HCT116 (cell line): ENCODE measurements at regions not wholly inside any gene's neighbourhood (a gene's known extent, or its start where the extent isn't known, plus 50 kb on each side); places are given as distances from the start of the nearest gene placed in this dataset.

Experiments used
- ATAC-seq: fragments of 200-7000 bp; cut with Tn5 transposase; 2 replicates; pipeline ENCODE4 v1.9.1; 2020; ENCODE audit warnings: mild to moderate bottlenecking, moderate library complexity
- BruUV-seq: library from RNA; stranded (reverse); fragments of 400-500 nt; replicated peaks from 2 replicates; lab custom pipeline; 2021; lab: Mats Ljungman, UMichigan
- CTCF ChIA-PET: fragments of 300-600 bp; sonication (Branson Sonifier 250); formaldehyde crosslinking; loops from one replicate; lab custom pipeline; 2021; ENCODE audit warnings: antibody characterized with exemption; lab: Charles Lee
- POLR2A ChIA-PET: fragments of 300-600, 350-600 bp; sonication (Branson Sonifier 250); formaldehyde crosslinking; loops from one replicate; lab custom pipeline; 2021; ENCODE audit warnings: antibody characterized with exemption; lab: Charles Lee
- RAD21 ChIA-PET, 2 experiments: fragments of 300-600 bp; sonication (Branson Sonifier 250); formaldehyde crosslinking; loops; one replicate each; lab custom pipeline; 2023; ENCODE audit warnings: low total read pairs in 2 of 2; ENCODE audit not compliant: uncharacterized antibody in 2 of 2, unreplicated experiment in 2 of 2, low non-redundant PET in 1 of 2; lab: Charles Lee
- DNase-seq: peaks from one replicate; pipeline ENCODE4 v3.0.0-alpha.2; 2010; ENCODE audit warnings: low read depth, low spot score
- H2AFZ ChIP-seq: fragments of 200-600 bp; shearing (Covaris generic), sonication (generic); 2 replicates; pipeline ENCODE4 v1.6.1; 2017; ENCODE audit warnings: low read depth, mixed run types, mixed read lengths, antibody characterized with exemption, low read length; ENCODE audit not compliant: poor library complexity, severe bottlenecking
- H3K27ac ChIP-seq: 2 replicates; pipeline ENCODE4 v1.5.1; 2012; ENCODE audit warnings: low read depth, low read length
- H3K27me3 ChIP-seq: fragments of 200-600 bp; sonication (generic); 2 replicates; pipeline ENCODE4 v1.6.1; 2016; ENCODE audit warnings: mixed run types, low read length, mixed read lengths; ENCODE audit not compliant: insufficient read depth
- H3K36me3 ChIP-seq, 2 experiments: fragments of 200-500 bp in 1 of 2; fragments of 200-600 bp in 1 of 2; sonication (Bioruptor generic) in 1 of 2; sonication (generic) in 1 of 2; 2 replicates each; pipeline versions ENCODE4 v1.5.1 to v1.6.1; 2014 to 2016; ENCODE audit warnings: low read length in 2 of 2, inconsistent platforms in 1 of 2, mixed read lengths in 1 of 2, mixed run types in 1 of 2; ENCODE audit not compliant: insufficient read depth in 2 of 2, control insufficient read depth in 1 of 2
- H3K4me1 ChIP-seq, 2 experiments: fragments of 200-600 bp in 1 of 2; sonication (generic) in 1 of 2; 2 replicates each; pipeline versions ENCODE4 v1.5.1 to v1.6.1; 2012 to 2017; ENCODE audit warnings: low read length in 2 of 2, inconsistent platforms in 1 of 2, mild to moderate bottlenecking in 1 of 2, mixed read lengths in 1 of 2, mixed run types in 1 of 2, moderate library complexity in 1 of 2; ENCODE audit not compliant: insufficient read depth in 2 of 2, control insufficient read depth in 1 of 2
- H3K4me2 ChIP-seq: fragments of 200-600 bp; sonication (generic); 2 replicates; pipeline ENCODE4 v1.6.1; 2017; ENCODE audit warnings: mixed run types, low read length, mixed read lengths
- H3K4me3 ChIP-seq, 2 experiments: fragments of 200-600 bp in 1 of 2; sonication (generic) in 1 of 2; replicated peaks in 1 of 2; 2 replicates each; pipeline ENCODE4 v1.5.1; 2011 to 2016; ENCODE audit warnings: low read length in 2 of 2, control low read depth in 1 of 2, low read depth in 1 of 2, mild to moderate bottlenecking in 1 of 2, mixed read lengths in 1 of 2, mixed run types in 1 of 2
- H3K79me2 ChIP-seq: fragments of 200-600 bp; sonication (generic); 2 replicates; pipeline ENCODE4 v1.6.1; 2017; ENCODE audit warnings: mild to moderate bottlenecking, mixed run types, low read length, moderate library complexity, mixed read lengths; ENCODE audit not compliant: insufficient read depth
- H3K9ac ChIP-seq: fragments of 200-600 bp; sonication (generic); 2 replicates; pipeline ENCODE4 v1.6.1; 2016; ENCODE audit warnings: low read length, mixed read lengths
- H3K9me2 ChIP-seq: fragments of 200-600 bp; sonication (generic), shearing (Covaris generic); 2 replicates; pipeline ENCODE4 v1.6.1; 2017; ENCODE audit warnings: mixed run types, mild to moderate bottlenecking, moderate library complexity; ENCODE audit not compliant: insufficient read depth
- H3K9me3 ChIP-seq, 2 experiments: fragments of 200-500 bp in 1 of 2; fragments of 200-600 bp in 1 of 2; sonication (Bioruptor generic) in 1 of 2; sonication (generic) in 1 of 2; 2 replicates each; pipeline ENCODE4 v1.6.1; 2014 to 2017; ENCODE audit warnings: low read length in 2 of 2, mixed read lengths in 2 of 2, inconsistent platforms in 1 of 2, low read depth in 1 of 2, mild to moderate bottlenecking in 1 of 2, mixed run types in 1 of 2, moderate library complexity in 1 of 2; ENCODE audit not compliant: control insufficient read depth in 1 of 2, insufficient read depth in 1 of 2
- H4K20me1 ChIP-seq: fragments of 200-600 bp; sonication (generic), shearing (Covaris generic); 2 replicates; pipeline ENCODE4 v1.6.1; 2017; ENCODE audit warnings: mixed run types, mild to moderate bottlenecking, moderate library complexity; ENCODE audit not compliant: insufficient read depth
- CBX3 ChIP-seq: IDR thresholded peaks from 2 replicates; pipeline ENCODE4 v1.6.1; 2012; ENCODE audit warnings: low read depth
- EGR1 ChIP-seq: IDR thresholded peaks from 2 replicates; pipeline ENCODE4 v1.6.1; 2012; ENCODE audit warnings: low read depth
- ELF1 ChIP-seq: IDR thresholded peaks from 2 replicates; pipeline ENCODE4 v1.6.1; 2012; ENCODE audit warnings: low read depth, borderline replicate concordance
- EZH2 ChIP-seq: fragments of 200-600 bp; sonication (generic); IDR thresholded peaks from 2 replicates; pipeline ENCODE4 v1.6.1; 2017; ENCODE audit warnings: antibody characterized with exemption, mixed run types
- EZH2phosphoT487 ChIP-seq: fragments of 200-600 bp; IDR thresholded peaks from 2 replicates; pipeline ENCODE4 v1.6.1; 2018; ENCODE audit warnings: antibody characterized with exemption, borderline replicate concordance
- POLR2A ChIP-seq: IDR thresholded peaks from 2 replicates; pipeline ENCODE4 v1.7.0; 2011; ENCODE audit warnings: borderline replicate concordance; ENCODE audit not compliant: insufficient read depth, insufficient read length; ENCODE audit errors: extremely low read depth
- RAD21 ChIP-seq: IDR thresholded peaks from 2 replicates; pipeline ENCODE4 v1.6.1; 2012; ENCODE audit warnings: low read depth, mild to moderate bottlenecking
- YY1 ChIP-seq: IDR thresholded peaks from 2 replicates; pipeline ENCODE4 v1.6.1; 2011; ENCODE audit warnings: low read length, low read depth, moderate library complexity, mild to moderate bottlenecking; ENCODE audit not compliant: insufficient replicate concordance; ENCODE audit errors: extremely low read depth
- ZBTB33 ChIP-seq: IDR thresholded peaks from 2 replicates; pipeline ENCODE4 v1.6.1; 2011; ENCODE audit warnings: mild to moderate bottlenecking, low read length, moderate library complexity; ENCODE audit not compliant: insufficient replicate concordance; ENCODE audit errors: extremely low read depth
- ZFX ChIP-seq: fragments of 450-650 bp; IDR thresholded peaks from 2 replicates; pipeline ENCODE4 v1.6.1; 2017
- ZNF274 ChIP-seq: fragments of 200-500 bp; sonication (Bioruptor generic); IDR thresholded peaks from 2 replicates; pipeline ENCODE4 v1.6.1; 2014; ENCODE audit warnings: mild to moderate bottlenecking, low read depth, low read length, inconsistent platforms
- intact Hi-C: fragments of 100-400 bp; cut with micrococcal nuclease; formaldehyde crosslinking; loops from 2 replicates; pipeline ENCODE4 v1.10.0; 2022
- TF ChIP-seq, protein P1 (sequence below): IDR thresholded peaks from 2 replicates; pipeline ENCODE4 v1.6.1; 2012; ENCODE audit warnings: low read depth

DNA sequence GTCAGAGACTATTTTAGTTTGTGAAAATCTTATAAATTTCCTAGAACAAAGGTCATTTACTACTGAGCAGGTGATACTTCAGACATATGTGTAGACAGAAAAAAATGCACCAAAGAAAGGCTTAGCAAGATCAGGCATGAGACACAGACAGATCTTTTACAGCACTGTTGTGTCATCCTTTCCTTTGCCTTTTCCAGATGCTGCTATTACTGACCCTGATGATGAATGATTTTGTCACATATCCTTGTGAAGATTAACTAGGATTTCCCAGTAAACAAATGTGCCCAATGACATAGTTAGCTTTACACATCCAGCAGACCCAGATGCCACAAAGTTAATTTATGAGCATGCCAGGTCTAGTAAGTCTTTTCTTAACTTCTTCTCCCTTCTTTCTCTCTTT lies 68.2 kb downstream of the DMRTA1 start:
- Histone ChIP-seq H3K9me2 (no peaks in the 10 kb centered on the region), H4K20me1 (no peaks in the 10 kb centered on the region), H3K4me1 (no peaks in the 10 kb centered on the region), H3K9me3 (no peaks in the 10 kb centered on the region), H3K27me3 (no peaks in the 10 kb centered on the region), H3K79me2 (no peaks in the 10 kb centered on the region), H2AFZ (no peak overlapping the region), H3K27ac (no peak overlapping the region), H3K4me3 (no peak overlapping the region), H3K36me3 (no peaks in the 10 kb centered on the region), H3K9ac (no peak overlapping the region), H3K4me2 (no peak overlapping the region)
- ATAC-seq (no peak), DNase-seq (no peak)
- CTCF ChIA-PET, result no interaction called here
- BruUV-seq, result no TSS peak
- TF ChIP-seq EGR1, result no peak
- no peak for TF ChIP-seq POLR2A
- TF ChIP-seq ELF1, result no peak
- no peak for TF ChIP-seq EZH2
- TF ChIP-seq ZBTB33, result no peak
- no peak for TF ChIP-seq EZH2phosphoT487
- no peak for TF ChIP-seq RAD21
- TF ChIP-seq ZFX, result no peak
- TF ChIP-seq, protein P1, sequence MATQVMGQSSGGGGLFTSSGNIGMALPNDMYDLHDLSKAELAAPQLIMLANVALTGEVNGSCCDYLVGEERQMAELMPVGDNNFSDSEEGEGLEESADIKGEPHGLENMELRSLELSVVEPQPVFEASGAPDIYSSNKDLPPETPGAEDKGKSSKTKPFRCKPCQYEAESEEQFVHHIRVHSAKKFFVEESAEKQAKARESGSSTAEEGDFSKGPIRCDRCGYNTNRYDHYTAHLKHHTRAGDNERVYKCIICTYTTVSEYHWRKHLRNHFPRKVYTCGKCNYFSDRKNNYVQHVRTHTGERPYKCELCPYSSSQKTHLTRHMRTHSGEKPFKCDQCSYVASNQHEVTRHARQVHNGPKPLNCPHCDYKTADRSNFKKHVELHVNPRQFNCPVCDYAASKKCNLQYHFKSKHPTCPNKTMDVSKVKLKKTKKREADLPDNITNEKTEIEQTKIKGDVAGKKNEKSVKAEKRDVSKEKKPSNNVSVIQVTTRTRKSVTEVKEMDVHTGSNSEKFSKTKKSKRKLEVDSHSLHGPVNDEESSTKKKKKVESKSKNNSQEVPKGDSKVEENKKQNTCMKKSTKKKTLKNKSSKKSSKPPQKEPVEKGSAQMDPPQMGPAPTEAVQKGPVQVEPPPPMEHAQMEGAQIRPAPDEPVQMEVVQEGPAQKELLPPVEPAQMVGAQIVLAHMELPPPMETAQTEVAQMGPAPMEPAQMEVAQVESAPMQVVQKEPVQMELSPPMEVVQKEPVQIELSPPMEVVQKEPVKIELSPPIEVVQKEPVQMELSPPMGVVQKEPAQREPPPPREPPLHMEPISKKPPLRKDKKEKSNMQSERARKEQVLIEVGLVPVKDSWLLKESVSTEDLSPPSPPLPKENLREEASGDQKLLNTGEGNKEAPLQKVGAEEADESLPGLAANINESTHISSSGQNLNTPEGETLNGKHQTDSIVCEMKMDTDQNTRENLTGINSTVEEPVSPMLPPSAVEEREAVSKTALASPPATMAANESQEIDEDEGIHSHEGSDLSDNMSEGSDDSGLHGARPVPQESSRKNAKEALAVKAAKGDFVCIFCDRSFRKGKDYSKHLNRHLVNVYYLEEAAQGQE, result no peak
- no peak for TF ChIP-seq CBX3
- TF ChIP-seq YY1, result no peak
- TF ChIP-seq ZNF274, result no peak
- RAD21 ChIA-PET, result no interaction called here
- POLR2A ChIA-PET, result no interaction called here
- intact Hi-C loops, result no loop called here
